GM20000 (cell line): ENCODE measurements at regions not wholly inside any gene's neighbourhood (a gene's known extent, or its start where the extent isn't known, plus 50 kb on each side); places are given as distances from the start of the nearest gene placed in this dataset.
"Not testable (repeated sequence)": the region's sequence is repeated elsewhere in the genome, so short reads cannot be mapped to it uniquely, and the experiment has no call there.

Experiments
- DNase-seq: peaks from one replicate; pipeline ENCODE4 v3.0.0; 2012; ENCODE audit warnings: low spot score
- TF ChIP-seq, protein P1 (sequence below): IDR thresholded peaks from 2 replicates; pipeline ENCODE4 v1.5.1; 2012; ENCODE audit warnings: mild to moderate bottlenecking, control low read depth; ENCODE audit errors: extremely low read depth, missing control alignments

DNA sequence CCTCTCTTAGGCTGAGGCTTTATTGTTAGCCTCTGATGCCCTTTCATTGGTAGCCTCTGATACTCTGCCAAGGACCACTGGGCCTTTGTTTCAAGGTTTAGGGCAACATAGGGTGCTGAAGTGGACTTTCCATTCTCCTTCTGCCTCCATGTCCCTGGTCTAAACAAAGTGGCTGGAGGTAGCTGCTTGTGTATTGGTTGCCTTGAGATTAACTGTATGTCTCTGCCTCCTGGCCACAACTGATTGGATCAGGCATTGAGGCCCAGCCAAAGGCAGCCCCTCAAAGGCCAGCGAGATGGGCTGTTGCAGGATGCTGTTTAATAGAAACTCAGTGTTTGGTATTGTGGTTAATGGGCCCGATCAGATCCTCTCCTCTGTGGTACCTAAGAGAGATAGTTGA lies 77.9 kb upstream of the PRR23C start:
- TF ChIP-seq, protein P1, sequence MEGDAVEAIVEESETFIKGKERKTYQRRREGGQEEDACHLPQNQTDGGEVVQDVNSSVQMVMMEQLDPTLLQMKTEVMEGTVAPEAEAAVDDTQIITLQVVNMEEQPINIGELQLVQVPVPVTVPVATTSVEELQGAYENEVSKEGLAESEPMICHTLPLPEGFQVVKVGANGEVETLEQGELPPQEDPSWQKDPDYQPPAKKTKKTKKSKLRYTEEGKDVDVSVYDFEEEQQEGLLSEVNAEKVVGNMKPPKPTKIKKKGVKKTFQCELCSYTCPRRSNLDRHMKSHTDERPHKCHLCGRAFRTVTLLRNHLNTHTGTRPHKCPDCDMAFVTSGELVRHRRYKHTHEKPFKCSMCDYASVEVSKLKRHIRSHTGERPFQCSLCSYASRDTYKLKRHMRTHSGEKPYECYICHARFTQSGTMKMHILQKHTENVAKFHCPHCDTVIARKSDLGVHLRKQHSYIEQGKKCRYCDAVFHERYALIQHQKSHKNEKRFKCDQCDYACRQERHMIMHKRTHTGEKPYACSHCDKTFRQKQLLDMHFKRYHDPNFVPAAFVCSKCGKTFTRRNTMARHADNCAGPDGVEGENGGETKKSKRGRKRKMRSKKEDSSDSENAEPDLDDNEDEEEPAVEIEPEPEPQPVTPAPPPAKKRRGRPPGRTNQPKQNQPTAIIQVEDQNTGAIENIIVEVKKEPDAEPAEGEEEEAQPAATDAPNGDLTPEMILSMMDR, result no peak
- DNase-seq, result no peak

DNA sequence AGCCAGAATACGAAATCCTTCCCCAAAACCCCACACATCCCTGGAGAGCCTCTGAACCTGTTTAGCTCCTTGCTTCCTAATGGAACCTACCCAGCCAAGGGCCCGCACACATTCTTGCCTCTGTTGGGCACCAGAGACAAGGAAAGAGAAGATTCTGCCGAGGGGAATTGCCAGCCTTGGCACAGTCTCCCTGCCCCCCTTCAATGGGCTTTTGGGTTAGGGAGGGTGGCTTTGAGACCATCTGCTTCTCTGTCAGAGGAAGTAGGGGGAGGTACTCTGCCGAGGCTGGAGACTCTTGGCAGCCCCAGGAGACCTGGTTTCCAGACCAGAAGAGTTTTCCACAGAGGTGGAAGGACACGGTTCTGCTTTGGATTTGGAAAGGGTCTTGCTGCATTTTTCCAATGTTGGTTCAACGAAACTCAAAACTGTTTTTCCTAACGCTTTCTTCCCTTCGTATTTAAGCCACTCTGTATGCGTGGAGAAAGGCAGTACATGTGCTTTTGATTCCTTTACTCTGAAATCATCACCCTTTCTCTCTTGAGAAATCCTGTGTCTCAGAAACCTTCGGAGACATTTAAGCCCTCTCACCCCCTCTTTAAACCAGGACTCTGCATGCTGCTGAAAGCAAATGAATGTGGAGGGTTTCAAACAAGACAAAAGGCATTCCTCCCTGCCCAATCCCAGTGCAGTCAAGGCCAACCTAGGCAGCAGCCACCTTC lies 78.8 kb upstream of the PRR23C start:
- TF ChIP-seq, protein P1, result no peak
- no peak for DNase-seq

DNA sequence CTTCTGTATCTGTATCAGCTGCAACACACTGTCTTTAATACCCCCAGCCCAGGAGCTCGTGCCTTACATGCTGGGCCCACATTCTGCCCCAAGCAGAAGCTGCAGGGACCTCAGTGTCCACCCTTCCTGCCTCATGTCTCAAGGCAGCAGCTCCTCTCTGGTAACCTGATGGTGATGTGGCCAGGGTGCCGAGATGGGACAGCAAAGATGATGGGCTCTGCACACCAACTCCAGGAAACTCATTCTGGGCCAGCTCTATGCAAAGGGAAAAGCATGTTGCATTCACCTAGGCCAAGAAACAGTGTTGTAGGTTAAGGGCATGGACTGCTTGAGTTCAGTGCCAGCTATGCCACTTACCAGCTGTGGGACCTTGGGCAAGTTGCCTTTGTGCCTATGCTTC lies 79.5 kb upstream of the PRR23C start:
- no peak for DNase-seq
- TF ChIP-seq, protein P1, result no peak

DNA sequence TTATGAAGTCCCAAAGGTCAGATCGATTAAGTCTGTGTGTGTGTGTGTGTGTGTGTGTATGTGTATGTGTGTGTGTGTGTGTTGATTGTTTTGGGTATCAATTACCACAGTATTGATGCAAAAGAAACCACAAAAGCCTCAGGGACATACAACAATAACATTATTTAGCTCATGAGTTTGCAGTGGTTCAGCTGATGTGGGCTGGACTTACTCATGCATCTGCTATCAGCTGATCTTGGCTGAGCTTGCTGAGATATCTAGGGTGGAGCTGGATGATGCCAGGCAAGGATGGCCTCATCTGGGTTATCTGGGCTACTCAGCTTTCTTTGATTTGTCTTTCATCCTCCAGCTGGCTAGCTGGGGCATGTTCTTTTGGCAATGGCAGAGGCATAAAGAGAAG lies 82.4 kb upstream of the PRR23C start:
- TF ChIP-seq, protein P1, result no peak
- DNase-seq, result no peak

DNA sequence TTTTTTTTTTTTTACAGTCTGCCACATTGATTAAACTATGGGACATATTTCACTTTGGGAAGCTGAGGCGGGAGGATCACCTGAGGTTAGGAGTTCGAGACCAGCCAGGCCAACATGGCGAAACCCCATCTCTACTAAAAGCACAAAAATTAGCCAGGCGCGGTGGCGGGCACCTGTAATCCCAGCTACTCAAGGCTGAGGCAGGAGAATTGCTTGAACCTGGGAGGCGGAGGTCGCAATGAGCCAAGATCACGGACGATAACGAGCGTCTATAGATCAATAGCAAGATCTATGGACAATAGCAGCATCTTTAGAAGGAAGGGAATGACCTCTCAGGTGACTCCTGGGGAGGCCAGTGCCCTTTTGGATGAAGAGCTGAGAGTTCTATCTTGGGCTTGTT lies 82.9 kb upstream of the PRR23C start:
- not testable (repeated sequence) for DNase-seq

DNA sequence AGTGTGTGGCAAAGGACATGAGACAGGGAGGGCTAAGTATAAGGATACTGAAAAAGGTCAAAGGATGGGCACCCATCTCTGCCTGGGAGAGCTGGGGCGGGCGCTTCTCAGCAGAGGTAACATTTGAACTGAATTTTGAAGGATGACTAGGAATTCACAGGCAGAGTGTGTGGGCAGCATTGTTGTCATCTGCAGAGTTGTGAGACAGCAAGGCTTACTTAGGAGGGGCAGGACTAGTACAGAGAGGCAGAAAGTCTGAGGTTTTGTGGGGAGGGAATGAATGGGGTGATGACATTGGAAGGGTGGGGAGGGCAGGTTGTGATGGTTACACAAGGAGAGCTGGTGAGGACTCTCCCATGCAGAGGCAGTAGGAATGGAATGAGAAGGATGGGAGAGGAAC lies 84.1 kb upstream of the PRR23C start:
- TF ChIP-seq, protein P1, result no peak

DNA sequence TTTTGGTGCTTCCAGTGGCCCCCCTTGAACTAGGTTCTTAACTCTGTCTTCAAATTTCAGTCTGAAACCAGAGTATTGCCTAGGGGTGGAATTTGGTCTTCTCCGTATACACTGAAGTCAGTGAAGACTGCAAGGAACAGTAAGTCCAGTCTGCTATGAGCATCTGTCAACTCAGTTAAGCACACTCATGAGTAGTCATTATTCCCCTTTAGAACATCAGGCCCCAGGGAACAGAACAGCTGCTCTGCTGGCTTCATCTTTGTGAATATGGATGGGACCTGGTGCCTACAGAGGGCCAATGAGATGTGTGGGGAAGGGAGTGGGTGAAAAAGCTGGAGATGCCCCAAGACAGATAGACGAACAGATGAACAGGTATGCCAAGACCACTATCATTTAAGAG lies 85.2 kb upstream of the PRR23C start:
- DNase-seq, result no peak
- TF ChIP-seq, protein P1, result no peak

More for the DNA sequence above, 84.1 kb upstream of the PRR23C start:
- no peak for DNase-seq
